HEK293 (cell line): ENCODE measurements at regions not wholly inside any gene's neighbourhood (a gene's known extent, or its start where the extent isn't known, plus 50 kb on each side); places are given as distances from the start of the nearest gene placed in this dataset.

Source experiments
- CTCF ChIA-PET: fragments of 350-600 bp; formaldehyde crosslinking; extraction: SDS; loops from one replicate; lab custom pipeline; 2021; ENCODE audit warnings: antibody characterized with exemption; lab: Yijun Ruan, JAX
- POLR2A ChIA-PET: fragments of 300-600 bp; formaldehyde crosslinking; extraction: SDS; loops from one replicate; lab custom pipeline; 2020; ENCODE audit warnings: antibody characterized with exemption, inconsistent platforms; lab: Yijun Ruan, JAX
- H3K27ac ChIP-seq: fragments of 200-500 bp; sonication (Bioruptor generic); 2 replicates; pipeline ENCODE4 v1.5.1; 2014; ENCODE audit warnings: low read depth, low read length, control low read depth, inconsistent platforms; ENCODE audit errors: extremely low read depth
- H3K36me3 ChIP-seq, 2 experiments: fragments of 200-500 bp in 1 of 2; sonication (Bioruptor generic) in 1 of 2; 1 replicate in 1 of 2; 2 replicates in 1 of 2; pipeline ENCODE4 v1.5.1; 2014 to 2017; ENCODE audit warnings: inconsistent platforms in 2 of 2, low read length in 2 of 2; ENCODE audit not compliant: control insufficient read depth in 2 of 2, insufficient read depth in 1 of 2
- H3K4me1 ChIP-seq: fragments of 200-500 bp; sonication (Bioruptor generic); 2 replicates; pipeline ENCODE4 v1.5.1; 2014; ENCODE audit warnings: mild to moderate bottlenecking, low read length, inconsistent platforms; ENCODE audit not compliant: control insufficient read depth, insufficient read depth
- H3K4me3 ChIP-seq: 2 replicates; pipeline ENCODE4 v1.5.1; 2011; ENCODE audit warnings: low read depth, mild to moderate bottlenecking, control low read depth, low read length, moderate library complexity
- H3K9me3 ChIP-seq: fragments of 200-500 bp; sonication (Bioruptor generic); 2 replicates; pipeline ENCODE4 v1.5.1; 2014; ENCODE audit warnings: low read depth, low read length, inconsistent platforms; ENCODE audit not compliant: control insufficient read depth, insufficient read depth
- BCL11A ChIP-seq: fragments of 450-650 bp; formaldehyde crosslinking; IDR thresholded peaks from 2 replicates; pipeline ENCODE4 v1.5.1; 2016; ENCODE audit warnings: low read depth, missing biosample characterization, missing genetic modification characterization
- FEZF1 ChIP-seq: fragments of 450-650 bp; formaldehyde crosslinking; IDR thresholded peaks from 2 replicates; pipeline ENCODE4 v1.5.1; 2016; ENCODE audit warnings: missing biosample characterization, missing genetic modification characterization
- GFI1B ChIP-seq: fragments of 450-650 bp; formaldehyde crosslinking; IDR thresholded peaks from 2 replicates; pipeline ENCODE4 v1.5.1; 2016; ENCODE audit warnings: missing biosample characterization, missing genetic modification characterization
- TRIM28 ChIP-seq: IDR thresholded peaks from 2 replicates; pipeline ENCODE4 v1.6.1; 2011; ENCODE audit warnings: low read length, control low read depth, borderline replicate concordance
- ZBTB6 ChIP-seq: fragments of 450-650 bp; formaldehyde crosslinking; IDR thresholded peaks from 2 replicates; pipeline ENCODE4 v1.5.1; 2017; ENCODE audit warnings: missing biosample characterization, missing genetic modification characterization
- ZNF112 ChIP-seq: fragments of 450-650 bp; formaldehyde crosslinking; IDR thresholded peaks from 2 replicates; pipeline ENCODE4 v1.5.0; 2017; ENCODE audit warnings: missing biosample characterization, missing genetic modification characterization
- ZNF121 ChIP-seq: fragments of 450-650 bp; formaldehyde crosslinking; IDR thresholded peaks from 2 replicates; pipeline ENCODE4 v1.5.1; 2016; ENCODE audit warnings: missing biosample characterization, missing genetic modification characterization
- ZNF133 ChIP-seq: fragments of 450-650 bp; formaldehyde crosslinking; IDR thresholded peaks from 2 replicates; pipeline ENCODE4 v1.5.1; 2016; ENCODE audit warnings: missing biosample characterization, missing genetic modification characterization
- ZNF157 ChIP-seq: fragments of 450-650 bp; formaldehyde crosslinking; IDR thresholded peaks from 2 replicates; pipeline ENCODE4 v1.5.1; 2016; ENCODE audit warnings: missing biosample characterization, missing genetic modification characterization
- ZNF175 ChIP-seq: fragments of 450-650 bp; formaldehyde crosslinking; IDR thresholded peaks from 2 replicates; pipeline ENCODE4 v1.5.1; 2016; ENCODE audit warnings: missing biosample characterization, missing genetic modification characterization
- ZNF221 ChIP-seq: fragments of 450-650 bp; formaldehyde crosslinking; IDR thresholded peaks from 2 replicates; pipeline ENCODE4 v1.5.1; 2017; ENCODE audit warnings: missing biosample characterization, missing genetic modification characterization, borderline replicate concordance
- ZNF311 ChIP-seq: fragments of 450-650 bp; formaldehyde crosslinking; IDR thresholded peaks from 2 replicates; pipeline ENCODE4 v1.5.1; 2017; ENCODE audit warnings: missing biosample characterization, missing genetic modification characterization, borderline replicate concordance
- ZNF341 ChIP-seq: fragments of 450-650 bp; formaldehyde crosslinking; IDR thresholded peaks from 2 replicates; pipeline ENCODE4; 2016; ENCODE audit warnings: low read depth, missing biosample characterization, missing genetic modification characterization
- ZNF518A ChIP-seq: fragments of 450-650 bp; formaldehyde crosslinking; conservative IDR thresholded peaks from 2 replicates; pipeline ENCODE4 v1.5.1; 2016; ENCODE audit warnings: low read depth, missing biosample characterization, missing genetic modification characterization
- ZNF521 ChIP-seq: fragments of 450-650 bp; formaldehyde crosslinking; IDR thresholded peaks from 2 replicates; pipeline ENCODE4 v1.5.1; 2017; ENCODE audit warnings: missing biosample characterization, mild to moderate bottlenecking, missing genetic modification characterization
- ZNF529 ChIP-seq: fragments of 450-650 bp; formaldehyde crosslinking; IDR thresholded peaks from 2 replicates; pipeline ENCODE4 v1.5.1; 2017; ENCODE audit warnings: missing genetic modification characterization, missing biosample characterization; ENCODE audit not compliant: insufficient replicate concordance
- ZNF548 ChIP-seq: fragments of 450-650 bp; formaldehyde crosslinking; IDR thresholded peaks from 2 replicates; pipeline ENCODE4 v1.5.1; 2016; ENCODE audit warnings: missing biosample characterization, missing genetic modification characterization
- ZNF600 ChIP-seq: fragments of 450-650 bp; formaldehyde crosslinking; IDR thresholded peaks from 2 replicates; pipeline ENCODE4 v1.5.1; 2016; ENCODE audit warnings: missing biosample characterization, missing genetic modification characterization
- ZNF610 ChIP-seq: fragments of 450-650 bp; formaldehyde crosslinking; IDR thresholded peaks from 2 replicates; pipeline ENCODE4 v1.5.1; 2016; ENCODE audit warnings: missing biosample characterization, missing genetic modification characterization, borderline replicate concordance

- no peaks in the 10 kb centered on the region for H3K36me3 ChIP-seq
- CTCF ChIA-PET, result interaction anchor here (0.9 to 1.3 kb wide), 2 partner anchors 16 to 39 kb away, joined by 3 to 4 read pairs; no protein-coding TSS in a partner anchor
- POLR2A ChIA-PET, result no interaction called here
Measured at GRCh38 chr6:17047889-17048288, 54.0 kb upstream of the STMND1 start.

GRCh38 chr6:17045581-17046322 is 56.1 kb upstream of the STMND1 start:
- TF ChIP-seq ZNF600 (tag by site-specific recombination) (no peak), ZNF341 (tag by site-specific recombination) (no peak), ZNF133 (tag by site-specific recombination) (no peak), ZNF157 (tag by site-specific recombination) (no peak), ZNF175 (no peak), ZNF529 (tag by site-specific recombination) (no peak), TRIM28 (no peak), ZNF311 (tag by site-specific recombination) (no peak), ZNF221 (tag by site-specific recombination) (no peak), ZNF610 (tag by site-specific recombination) (no peak), ZNF521 (no peak)
- POLR2A ChIA-PET, result no interaction called here
- Histone ChIP-seq H3K36me3 (no peaks in the 10 kb centered on the region), H3K9me3 (no peaks in the 10 kb centered on the region), H3K27ac (no peak overlapping the region), H3K4me1 (peaks cover 2% of the 10 kb centered on the region; the same call in 1 of the 2 replicates), H3K4me3 (no peak overlapping the region)
- CTCF ChIA-PET, result interaction anchor here (1.4 kb wide), 1 partner anchor 41 kb away, joined by 5 read pairs; no protein-coding TSS in a partner anchor

More at GRCh38 chr6:17047889-17048288, 54.0 kb upstream of the STMND1 start:
- no peak overlapping the region for H3K27ac ChIP-seq
- no peak for TF ChIP-seq ZNF112 (tag by site-specific recombination)
- no peak for TF ChIP-seq ZNF121
- TF ChIP-seq FEZF1 (tag by site-specific recombination), result no peak
- TF ChIP-seq BCL11A (tag by site-specific recombination), result no peak
- TF ChIP-seq ZNF548 (tag by site-specific recombination), result no peak
- TF ChIP-seq ZNF518A, result no peak
- TF ChIP-seq ZBTB6 (tag by site-specific recombination), result no peak
- TF ChIP-seq GFI1B (tag by site-specific recombination), result no peak
- TF ChIP-seq, all 188 proteins: peak for 0
- Histone ChIP-seq H3K9me3 (no peaks in the 10 kb centered on the region), H3K4me3 (no peak overlapping the region), H3K4me1 (peaks cover 2% of the 10 kb centered on the region; the same call in 1 of the 2 replicates)
